ENCODE measurements at regions not wholly inside any gene's neighbourhood (a gene's known extent, or its start where the extent isn't known, plus 50 kb on each side); places are given as distances from the start of the nearest gene placed in this dataset.

DNA sequence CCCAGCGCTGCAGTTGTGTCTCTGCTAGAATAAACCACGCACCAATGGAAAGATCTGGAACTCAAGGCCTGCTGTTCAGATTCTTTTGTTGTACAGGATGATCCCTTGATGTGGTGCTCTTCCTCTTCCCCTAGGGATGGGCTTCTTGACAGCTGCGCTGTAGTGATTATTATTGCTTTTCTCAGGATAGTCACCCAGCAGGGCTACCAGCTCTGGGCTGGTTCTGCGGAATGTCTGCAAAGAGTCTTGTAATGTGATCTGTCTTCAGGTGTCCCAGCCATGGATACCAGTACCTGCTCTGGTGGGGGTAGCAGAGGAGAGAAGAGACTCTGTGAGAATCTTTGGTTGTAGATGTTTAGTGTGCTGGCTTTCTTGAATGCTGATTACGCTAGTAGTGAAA is 974.2 kb downstream of the NSUN3 start:
- TF ChIP-seq, protein P1, sequence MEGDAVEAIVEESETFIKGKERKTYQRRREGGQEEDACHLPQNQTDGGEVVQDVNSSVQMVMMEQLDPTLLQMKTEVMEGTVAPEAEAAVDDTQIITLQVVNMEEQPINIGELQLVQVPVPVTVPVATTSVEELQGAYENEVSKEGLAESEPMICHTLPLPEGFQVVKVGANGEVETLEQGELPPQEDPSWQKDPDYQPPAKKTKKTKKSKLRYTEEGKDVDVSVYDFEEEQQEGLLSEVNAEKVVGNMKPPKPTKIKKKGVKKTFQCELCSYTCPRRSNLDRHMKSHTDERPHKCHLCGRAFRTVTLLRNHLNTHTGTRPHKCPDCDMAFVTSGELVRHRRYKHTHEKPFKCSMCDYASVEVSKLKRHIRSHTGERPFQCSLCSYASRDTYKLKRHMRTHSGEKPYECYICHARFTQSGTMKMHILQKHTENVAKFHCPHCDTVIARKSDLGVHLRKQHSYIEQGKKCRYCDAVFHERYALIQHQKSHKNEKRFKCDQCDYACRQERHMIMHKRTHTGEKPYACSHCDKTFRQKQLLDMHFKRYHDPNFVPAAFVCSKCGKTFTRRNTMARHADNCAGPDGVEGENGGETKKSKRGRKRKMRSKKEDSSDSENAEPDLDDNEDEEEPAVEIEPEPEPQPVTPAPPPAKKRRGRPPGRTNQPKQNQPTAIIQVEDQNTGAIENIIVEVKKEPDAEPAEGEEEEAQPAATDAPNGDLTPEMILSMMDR (conservative IDR thresholded peaks at IDR 0.05; ENCODE audit: low read depth in 2 of 2): no peak
- TF ChIP-seq ZNF114 (CRISPR knock-in tag; IDR thresholded peaks at IDR 0.05) (no peak), EZH2 (IDR thresholded peaks at IDR 0.05; ENCODE audit: low read depth, unreplicated experiment) (no peak), POLR2AphosphoS5 (IDR thresholded peaks at IDR 0.05; ENCODE audit: low read depth) (no peak), EZH2phosphoT487 (IDR thresholded peaks at IDR 0.05; ENCODE audit: unreplicated experiment) (no peak), JUNB (IDR thresholded peaks at IDR 0.05; ENCODE audit: unreplicated experiment) (no peak)
- TF ChIP-seq, protein P2, sequence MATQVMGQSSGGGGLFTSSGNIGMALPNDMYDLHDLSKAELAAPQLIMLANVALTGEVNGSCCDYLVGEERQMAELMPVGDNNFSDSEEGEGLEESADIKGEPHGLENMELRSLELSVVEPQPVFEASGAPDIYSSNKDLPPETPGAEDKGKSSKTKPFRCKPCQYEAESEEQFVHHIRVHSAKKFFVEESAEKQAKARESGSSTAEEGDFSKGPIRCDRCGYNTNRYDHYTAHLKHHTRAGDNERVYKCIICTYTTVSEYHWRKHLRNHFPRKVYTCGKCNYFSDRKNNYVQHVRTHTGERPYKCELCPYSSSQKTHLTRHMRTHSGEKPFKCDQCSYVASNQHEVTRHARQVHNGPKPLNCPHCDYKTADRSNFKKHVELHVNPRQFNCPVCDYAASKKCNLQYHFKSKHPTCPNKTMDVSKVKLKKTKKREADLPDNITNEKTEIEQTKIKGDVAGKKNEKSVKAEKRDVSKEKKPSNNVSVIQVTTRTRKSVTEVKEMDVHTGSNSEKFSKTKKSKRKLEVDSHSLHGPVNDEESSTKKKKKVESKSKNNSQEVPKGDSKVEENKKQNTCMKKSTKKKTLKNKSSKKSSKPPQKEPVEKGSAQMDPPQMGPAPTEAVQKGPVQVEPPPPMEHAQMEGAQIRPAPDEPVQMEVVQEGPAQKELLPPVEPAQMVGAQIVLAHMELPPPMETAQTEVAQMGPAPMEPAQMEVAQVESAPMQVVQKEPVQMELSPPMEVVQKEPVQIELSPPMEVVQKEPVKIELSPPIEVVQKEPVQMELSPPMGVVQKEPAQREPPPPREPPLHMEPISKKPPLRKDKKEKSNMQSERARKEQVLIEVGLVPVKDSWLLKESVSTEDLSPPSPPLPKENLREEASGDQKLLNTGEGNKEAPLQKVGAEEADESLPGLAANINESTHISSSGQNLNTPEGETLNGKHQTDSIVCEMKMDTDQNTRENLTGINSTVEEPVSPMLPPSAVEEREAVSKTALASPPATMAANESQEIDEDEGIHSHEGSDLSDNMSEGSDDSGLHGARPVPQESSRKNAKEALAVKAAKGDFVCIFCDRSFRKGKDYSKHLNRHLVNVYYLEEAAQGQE (IDR thresholded peaks at IDR 0.05; ENCODE audit: unreplicated experiment): no peak

All from GM23338 (cell line).